Endothelial cell of umbilical vein (primary cell): ENCODE measurements at regions not wholly inside any gene's neighbourhood (a gene's known extent, or its start where the extent isn't known, plus 50 kb on each side); places are given as distances from the start of the nearest gene placed in this dataset.

Source experiments
- EZH2 ChIP-seq: IDR thresholded peaks from 2 replicates; pipeline ENCODE4 v1.6.1; 2012; ENCODE audit warnings: borderline replicate concordance, low read depth, mild to moderate bottlenecking, moderate library complexity, low read length, inconsistent platforms; ENCODE audit not compliant: severe bottlenecking
- GATA2 ChIP-seq: IDR thresholded peaks from 2 replicates; pipeline ENCODE4 v1.7.0; 2011; ENCODE audit warnings: low read depth, mild to moderate bottlenecking, moderate library complexity, mixed read lengths, low read length; ENCODE audit not compliant: insufficient read length, insufficient read depth
- JUN ChIP-seq: IDR thresholded peaks from 2 replicates; pipeline ENCODE4 v1.6.1; 2011; ENCODE audit warnings: borderline replicate concordance, low read depth; ENCODE audit not compliant: insufficient read length, insufficient read depth
- POLR2A ChIP-seq: IDR thresholded peaks from 2 replicates; pipeline ENCODE4 v1.6.1; 2012; ENCODE audit warnings: low read depth, mild to moderate bottlenecking, control low read depth, low read length
- POLR2AphosphoS5 ChIP-seq: IDR thresholded peaks from 2 replicates; pipeline ENCODE4 v1.6.1; 2012; ENCODE audit warnings: low read depth, mild to moderate bottlenecking, control low read depth, low read length, moderate library complexity; ENCODE audit not compliant: insufficient read depth
- TF ChIP-seq, protein P1 (sequence below), 2 donors: IDR thresholded peaks; 1 replicate in 1 of 2; 2 replicates in 1 of 2; pipeline ENCODE4 v1.5.1; 2011; ENCODE audit warnings: low read length in 2 of 2, mild to moderate bottlenecking in 2 of 2, moderate library complexity in 2 of 2, control low read depth in 1 of 2, inconsistent platforms in 1 of 2, low read depth in 1 of 2; ENCODE audit not compliant: insufficient read depth in 1 of 2; ENCODE audit errors: extremely low read depth in 1 of 2
- TF ChIP-seq, protein P2 (sequence below): IDR thresholded peaks from 2 replicates; pipeline ENCODE4 v1.6.1; 2011; ENCODE audit not compliant: insufficient read depth, insufficient read length

DNA sequence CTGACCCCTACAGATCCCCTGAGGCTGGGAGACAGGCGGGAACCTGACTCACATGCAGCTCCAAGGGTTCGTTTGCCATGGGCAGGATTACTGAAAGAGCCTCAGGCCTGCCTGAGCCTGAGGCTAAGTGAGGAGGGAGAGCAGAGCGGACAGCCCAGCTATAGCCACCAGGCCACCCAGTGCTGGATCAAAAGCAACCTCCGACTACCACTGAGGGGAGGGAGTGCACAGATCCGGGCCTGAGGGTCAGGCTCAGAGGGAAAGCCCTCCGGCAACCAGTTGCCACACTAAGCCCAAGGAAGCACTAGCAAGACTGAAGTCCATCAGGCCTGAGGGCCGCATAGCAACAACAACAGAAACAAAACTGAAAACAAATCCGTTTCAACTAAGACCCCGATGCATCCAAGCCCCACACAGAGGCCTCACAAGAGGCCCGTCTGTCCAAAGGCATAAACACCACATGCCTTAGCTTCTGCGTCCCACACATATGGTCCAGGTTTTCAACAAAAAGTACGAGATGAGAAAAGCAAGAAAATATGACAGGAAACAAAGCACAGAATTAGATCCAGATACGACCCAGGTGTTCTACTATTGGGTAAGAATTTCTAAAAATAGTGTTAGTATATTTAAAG is 92.5 kb upstream of the VIPR2 start:
- TF ChIP-seq, protein P1, sequence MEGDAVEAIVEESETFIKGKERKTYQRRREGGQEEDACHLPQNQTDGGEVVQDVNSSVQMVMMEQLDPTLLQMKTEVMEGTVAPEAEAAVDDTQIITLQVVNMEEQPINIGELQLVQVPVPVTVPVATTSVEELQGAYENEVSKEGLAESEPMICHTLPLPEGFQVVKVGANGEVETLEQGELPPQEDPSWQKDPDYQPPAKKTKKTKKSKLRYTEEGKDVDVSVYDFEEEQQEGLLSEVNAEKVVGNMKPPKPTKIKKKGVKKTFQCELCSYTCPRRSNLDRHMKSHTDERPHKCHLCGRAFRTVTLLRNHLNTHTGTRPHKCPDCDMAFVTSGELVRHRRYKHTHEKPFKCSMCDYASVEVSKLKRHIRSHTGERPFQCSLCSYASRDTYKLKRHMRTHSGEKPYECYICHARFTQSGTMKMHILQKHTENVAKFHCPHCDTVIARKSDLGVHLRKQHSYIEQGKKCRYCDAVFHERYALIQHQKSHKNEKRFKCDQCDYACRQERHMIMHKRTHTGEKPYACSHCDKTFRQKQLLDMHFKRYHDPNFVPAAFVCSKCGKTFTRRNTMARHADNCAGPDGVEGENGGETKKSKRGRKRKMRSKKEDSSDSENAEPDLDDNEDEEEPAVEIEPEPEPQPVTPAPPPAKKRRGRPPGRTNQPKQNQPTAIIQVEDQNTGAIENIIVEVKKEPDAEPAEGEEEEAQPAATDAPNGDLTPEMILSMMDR (IDR thresholded peaks at IDR 0.05; ENCODE audit: extremely low read depth in 1 of 2, insufficient read depth in 1 of 2, low read depth in 1 of 2, low read length in 2 of 2): no peak
- TF ChIP-seq POLR2AphosphoS5: no peak
- TF ChIP-seq, protein P2, sequence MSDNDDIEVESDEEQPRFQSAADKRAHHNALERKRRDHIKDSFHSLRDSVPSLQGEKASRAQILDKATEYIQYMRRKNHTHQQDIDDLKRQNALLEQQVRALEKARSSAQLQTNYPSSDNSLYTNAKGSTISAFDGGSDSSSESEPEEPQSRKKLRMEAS: no peak
- no peak for TF ChIP-seq GATA2
- no peak for TF ChIP-seq POLR2A
- TF ChIP-seq EZH2: no peak
- no peak for TF ChIP-seq JUN
